22Rv1 (cell line): ENCODE measurements at regions not wholly inside any gene's neighbourhood (a gene's known extent, or its start where the extent isn't known, plus 50 kb on each side); places are given as distances from the start of the nearest gene placed in this dataset.
"Not testable (repeated sequence)": the region's sequence is repeated elsewhere in the genome, so short reads cannot be mapped to it uniquely, and the experiment has no call there.

Experiments
- H3K27ac ChIP-seq: fragments of 450-650 bp; 2 replicates; pipeline ENCODE4 v1.5.1; 2017
- ZFX ChIP-seq: fragments of 450-650 bp; IDR thresholded peaks from 2 replicates; pipeline ENCODE4 v1.6.1; 2017; ENCODE audit warnings: antibody characterized with exemption, borderline replicate concordance
- TF ChIP-seq, protein P1 (sequence below): fragments of 450-650 bp; IDR thresholded peaks from 2 replicates; pipeline ENCODE4 v1.5.1; 2017; ENCODE audit warnings: mild to moderate bottlenecking

DNA sequence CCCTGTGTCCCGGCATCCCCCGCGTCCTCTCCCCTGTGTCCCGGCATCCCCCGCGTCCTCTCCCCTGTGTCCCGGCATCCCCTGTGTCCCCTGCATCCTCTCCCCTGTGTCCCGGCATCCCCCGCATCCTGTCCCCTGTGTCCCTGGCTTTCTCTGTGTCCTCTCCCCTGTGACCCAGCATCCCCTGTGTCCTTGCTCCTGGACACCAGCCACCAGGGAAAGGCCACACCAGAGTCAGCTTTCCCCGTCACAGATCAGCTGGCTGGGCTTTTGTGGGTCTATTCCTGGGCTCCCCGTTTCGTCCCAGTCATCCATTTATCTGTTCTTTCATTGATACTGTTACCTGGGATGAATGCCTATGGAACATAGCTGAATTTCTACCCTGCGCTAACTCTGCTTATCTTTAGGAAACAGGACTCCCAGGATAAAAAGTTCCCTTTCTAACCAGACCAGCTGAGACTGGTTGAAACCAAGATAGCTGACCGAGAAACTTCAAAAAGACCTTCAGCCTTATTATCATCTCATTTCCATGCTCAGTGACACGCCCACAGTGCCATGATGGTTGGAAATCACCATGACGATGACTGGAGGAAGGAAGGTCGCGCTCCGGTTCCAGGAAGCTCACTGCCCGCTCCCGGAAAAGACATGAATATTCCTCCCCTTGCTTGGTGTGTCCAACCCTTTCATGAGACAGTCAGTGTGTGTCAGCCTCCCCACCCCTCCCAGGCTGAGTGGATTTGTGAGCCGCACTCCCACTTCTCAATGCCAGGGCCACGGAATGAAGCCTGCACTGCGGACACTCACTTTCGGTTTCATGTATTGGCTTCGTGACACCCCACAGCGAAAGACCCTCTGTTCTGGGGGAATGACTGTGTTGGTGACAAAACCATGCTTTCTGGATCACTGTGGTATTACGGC, 276.4 kb upstream of the SFSWAP start:
- H3K27ac ChIP-seq: no peak overlapping the region
- TF ChIP-seq, protein P1, sequence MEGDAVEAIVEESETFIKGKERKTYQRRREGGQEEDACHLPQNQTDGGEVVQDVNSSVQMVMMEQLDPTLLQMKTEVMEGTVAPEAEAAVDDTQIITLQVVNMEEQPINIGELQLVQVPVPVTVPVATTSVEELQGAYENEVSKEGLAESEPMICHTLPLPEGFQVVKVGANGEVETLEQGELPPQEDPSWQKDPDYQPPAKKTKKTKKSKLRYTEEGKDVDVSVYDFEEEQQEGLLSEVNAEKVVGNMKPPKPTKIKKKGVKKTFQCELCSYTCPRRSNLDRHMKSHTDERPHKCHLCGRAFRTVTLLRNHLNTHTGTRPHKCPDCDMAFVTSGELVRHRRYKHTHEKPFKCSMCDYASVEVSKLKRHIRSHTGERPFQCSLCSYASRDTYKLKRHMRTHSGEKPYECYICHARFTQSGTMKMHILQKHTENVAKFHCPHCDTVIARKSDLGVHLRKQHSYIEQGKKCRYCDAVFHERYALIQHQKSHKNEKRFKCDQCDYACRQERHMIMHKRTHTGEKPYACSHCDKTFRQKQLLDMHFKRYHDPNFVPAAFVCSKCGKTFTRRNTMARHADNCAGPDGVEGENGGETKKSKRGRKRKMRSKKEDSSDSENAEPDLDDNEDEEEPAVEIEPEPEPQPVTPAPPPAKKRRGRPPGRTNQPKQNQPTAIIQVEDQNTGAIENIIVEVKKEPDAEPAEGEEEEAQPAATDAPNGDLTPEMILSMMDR: no peak
- TF ChIP-seq ZFX: no peak

DNA sequence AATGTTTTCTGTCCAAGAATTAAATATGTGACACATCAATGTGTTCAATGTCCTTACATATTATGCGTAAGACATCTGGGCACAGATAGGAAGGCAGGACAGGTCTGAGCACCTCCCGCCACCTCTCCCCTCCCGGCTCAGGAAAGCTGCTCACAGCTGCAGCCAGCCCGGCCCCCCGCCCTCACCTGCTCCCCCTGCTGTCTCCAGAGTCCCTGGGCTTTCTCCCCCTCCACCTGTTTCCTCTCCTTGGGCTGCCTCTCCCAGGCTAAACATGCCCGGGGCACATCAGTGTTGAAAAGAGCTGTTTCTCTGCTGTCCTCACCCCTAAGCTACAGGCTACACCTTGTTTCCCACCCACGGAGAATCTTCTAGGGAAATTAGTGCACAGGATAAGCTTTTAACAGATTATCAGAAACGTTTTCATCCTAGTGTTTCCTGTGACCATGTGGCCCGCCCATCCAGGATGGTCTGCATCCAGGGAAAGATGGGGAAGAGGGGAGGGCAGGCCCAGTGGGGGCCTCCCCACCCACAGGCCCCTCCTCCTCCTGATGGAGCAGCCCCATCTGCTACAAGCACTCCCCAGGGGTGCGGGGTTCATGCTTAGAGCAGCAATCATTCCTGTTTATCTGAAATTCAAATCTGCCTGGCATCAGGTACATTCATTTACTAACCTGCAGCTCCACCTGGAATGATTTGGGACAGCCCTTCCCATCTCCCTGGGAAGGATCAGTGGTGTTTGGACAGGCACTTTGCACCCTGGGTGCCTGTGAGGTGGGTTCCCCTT, 273.8 kb upstream of the SFSWAP start:
- H3K27ac ChIP-seq: no peak overlapping the region
- no peak for TF ChIP-seq ZFX
- TF ChIP-seq, protein P1: no peak

DNA sequence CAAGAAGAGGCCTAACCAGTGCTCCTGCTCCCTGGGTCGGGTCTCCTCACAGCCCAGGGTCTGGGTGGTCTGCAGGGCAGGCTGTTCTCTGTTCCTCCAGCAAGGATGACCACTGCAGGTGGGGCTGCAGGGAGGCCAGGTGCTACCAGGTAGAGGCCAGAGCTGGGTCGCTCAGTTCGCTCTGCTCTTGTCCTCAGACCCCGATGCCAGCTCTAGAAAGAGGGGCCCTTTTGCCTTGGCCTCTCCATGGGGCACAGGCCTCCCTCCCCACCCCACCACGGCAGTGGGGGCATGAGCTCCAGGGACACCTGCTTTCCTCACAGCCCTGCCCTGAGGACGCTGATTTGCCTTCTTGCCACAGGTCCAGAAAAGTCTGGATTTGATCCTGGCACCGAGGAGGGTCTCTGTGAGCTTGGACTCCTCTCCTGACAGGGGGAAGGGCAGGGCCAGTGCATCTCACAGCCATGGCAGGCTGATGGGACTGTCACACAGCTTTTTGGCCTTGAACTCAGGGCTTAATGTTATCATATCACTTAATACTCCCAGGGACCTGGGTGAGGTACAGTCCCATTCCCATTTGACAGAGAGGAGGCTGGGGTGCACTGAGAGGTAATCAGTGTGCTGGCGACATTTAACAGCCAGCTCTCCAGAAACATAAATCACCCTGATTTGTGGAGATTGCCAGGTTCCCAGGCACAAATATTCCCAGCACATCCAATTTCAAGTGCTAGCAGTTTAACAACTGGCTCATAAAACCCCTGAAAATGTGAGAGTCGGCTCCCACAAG, 273.0 kb upstream of the SFSWAP start:
- TF ChIP-seq, protein P1: no peak
- TF ChIP-seq ZFX: no peak
- H3K27ac ChIP-seq: no peak overlapping the region

DNA sequence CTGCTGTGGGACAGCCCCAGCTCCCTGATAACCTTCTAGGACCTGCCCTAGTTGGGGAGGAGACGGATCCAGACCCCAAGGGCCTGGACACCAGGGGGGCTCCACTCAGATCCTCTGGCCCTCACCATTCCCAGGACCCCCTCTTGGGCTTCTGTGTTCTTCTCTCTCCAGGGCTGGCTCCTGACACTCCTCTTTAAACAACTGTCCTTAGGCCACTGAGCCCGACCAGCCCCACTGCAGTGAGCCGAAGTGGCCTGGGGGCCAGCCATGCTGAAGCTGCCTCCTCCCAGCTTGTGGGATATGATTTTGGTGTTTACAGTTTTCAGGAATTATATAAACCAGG, 272.4 kb upstream of the SFSWAP start:
- H3K27ac ChIP-seq: not testable (repeated sequence)

DNA sequence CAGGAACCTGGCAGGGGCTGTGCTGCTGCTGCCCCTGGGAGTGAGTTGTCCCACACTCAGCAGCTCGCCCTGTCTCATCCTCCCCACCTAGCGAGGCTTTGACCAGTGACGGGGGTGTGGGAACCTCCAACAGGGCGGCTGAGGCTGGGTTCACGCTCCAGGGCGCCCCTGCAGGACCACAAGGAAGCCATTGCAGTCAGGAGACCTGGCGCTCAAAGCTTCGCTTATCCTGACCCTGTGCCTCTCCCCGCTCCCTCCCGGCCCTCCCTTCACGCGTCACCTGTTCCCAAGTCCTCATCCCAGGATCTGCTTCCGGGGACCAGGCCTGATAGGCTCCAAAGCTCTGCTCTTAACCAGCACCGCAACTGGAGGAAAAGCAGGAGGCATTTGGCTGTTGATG, 272.0 kb upstream of the SFSWAP start:
- TF ChIP-seq, protein P1: no peak
- no peak for TF ChIP-seq ZFX
- no peak overlapping the region for H3K27ac ChIP-seq

DNA sequence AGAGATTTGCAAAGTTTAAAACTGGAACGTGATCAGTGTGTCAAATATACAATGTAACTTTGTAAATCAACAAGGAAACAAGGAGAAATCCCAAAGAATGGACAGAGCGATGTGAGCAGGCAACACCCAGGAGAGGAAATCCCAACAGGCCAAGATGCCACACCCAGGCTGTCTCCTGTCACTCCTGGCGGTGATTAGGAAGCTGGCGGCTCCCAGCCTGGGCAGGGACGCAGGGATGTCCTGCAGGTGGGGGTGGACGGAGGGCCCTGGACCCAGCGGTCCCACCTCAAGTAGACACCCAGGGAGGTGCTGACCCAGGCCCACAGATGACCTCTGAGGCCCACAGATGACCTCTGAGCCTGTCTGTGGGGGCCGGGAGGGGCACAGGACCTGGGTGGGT, 271.1 kb upstream of the SFSWAP start:
- H3K27ac ChIP-seq: not testable (repeated sequence)

DNA sequence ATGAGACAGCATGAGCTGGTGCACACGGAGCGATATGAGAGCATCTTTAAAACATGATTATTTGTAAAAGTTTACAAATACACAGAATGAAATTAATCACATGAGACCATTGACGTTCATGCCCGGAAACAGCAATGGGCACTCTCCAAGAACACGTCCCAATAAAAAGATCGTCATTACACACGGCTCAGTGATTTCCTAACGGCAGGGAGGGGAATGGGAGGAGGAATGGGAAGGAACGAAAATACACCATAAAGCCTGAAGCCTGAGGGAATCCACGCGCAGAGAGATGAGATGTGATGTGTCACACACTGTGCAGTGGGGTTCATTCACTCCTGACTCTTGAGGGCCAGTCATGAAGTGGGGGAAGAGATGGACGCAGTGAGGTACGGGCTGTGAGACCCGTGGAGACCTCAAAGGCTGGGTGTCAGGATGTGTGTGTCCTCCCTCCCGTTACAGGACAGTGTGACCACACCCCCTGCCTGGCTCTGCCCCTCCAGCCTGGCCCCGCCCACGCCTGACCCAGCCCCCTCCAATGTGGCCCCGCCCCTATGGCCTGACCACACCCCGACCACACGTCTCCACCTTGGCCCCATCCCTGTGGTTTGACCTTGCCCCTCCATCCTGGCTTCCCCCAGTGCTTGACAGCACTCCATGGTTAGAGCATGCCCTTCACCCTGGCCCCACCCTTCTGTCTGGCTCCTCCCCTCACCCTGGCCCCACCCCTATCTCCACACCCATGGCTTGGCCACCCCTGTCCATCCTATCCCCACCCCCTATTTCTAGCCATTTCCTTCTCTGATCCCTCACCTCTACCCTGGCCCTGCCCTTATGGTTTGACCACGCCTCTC, 270.5 kb upstream of the SFSWAP start:
- not testable (repeated sequence) for H3K27ac ChIP-seq

DNA sequence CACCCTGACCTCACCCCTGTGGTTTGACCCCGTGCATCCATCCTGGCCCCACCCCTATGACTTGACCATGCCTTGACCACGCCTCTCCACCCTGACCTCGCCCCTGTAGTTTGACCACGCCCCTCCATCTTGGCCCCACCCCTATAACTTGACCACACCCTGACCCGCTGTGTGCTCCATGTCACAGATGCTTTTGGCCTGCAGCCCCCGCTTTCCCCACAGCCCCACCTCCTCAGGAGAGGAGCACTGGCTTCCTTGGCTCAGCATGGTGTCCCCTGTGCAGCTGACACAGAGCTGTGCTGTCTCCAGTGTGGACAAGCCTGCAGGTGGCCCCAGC, 269.9 kb upstream of the SFSWAP start:
- no peak for TF ChIP-seq ZFX
- TF ChIP-seq, protein P1: no peak
- no peak overlapping the region for H3K27ac ChIP-seq
